ENCODE measurements at regions not wholly inside any gene's neighbourhood (a gene's known extent, or its start where the extent isn't known, plus 50 kb on each side); places are given as distances from the start of the nearest gene placed in this dataset.
"Not testable (repeated sequence)": the region's sequence is repeated elsewhere in the genome, so short reads cannot be mapped to it uniquely, and the experiment has no call there.

DNA sequence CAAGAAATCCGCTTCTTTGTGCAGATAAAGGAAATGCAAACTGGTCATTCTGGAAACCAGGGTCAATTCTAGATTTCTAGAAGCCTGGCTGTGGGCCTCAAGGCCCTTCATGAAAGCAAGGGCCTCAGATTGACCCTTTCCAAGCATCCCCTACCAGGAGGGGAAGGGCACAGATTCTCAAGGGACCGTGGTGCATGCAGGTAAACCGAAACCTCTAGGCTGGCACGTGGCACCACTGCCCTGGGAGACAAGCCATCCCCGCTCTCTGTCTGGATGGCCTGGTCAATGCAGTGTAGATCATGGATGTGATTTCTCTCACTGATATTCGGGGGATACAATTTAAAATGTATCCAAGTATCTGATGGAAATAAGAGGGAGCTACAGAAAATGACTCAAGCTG lies 69.4 kb downstream of the TOMM20 start:
- DNase-seq: no peak

DNA sequence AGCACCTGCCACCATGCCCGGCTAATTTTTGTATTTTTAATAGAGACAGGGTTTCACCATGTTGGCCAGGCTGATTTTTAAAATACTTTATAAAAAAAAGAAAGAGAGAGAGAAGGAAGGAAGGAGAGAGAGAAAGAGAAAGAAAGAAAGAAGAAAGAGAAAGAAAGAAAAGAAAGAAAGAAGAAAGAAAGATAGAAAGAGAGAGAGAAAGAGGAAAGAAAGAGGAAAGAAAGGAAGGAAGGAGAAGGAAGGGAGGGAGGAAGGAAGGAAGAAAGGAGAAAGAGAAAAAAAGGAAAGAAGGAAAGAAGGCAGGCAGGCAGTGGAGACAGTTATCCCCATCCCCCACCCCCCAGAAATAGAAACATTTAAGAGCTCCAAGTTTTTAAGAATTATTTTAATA lies 69.9 kb downstream of the TOMM20 start:
- DNase-seq: no peak

DNA sequence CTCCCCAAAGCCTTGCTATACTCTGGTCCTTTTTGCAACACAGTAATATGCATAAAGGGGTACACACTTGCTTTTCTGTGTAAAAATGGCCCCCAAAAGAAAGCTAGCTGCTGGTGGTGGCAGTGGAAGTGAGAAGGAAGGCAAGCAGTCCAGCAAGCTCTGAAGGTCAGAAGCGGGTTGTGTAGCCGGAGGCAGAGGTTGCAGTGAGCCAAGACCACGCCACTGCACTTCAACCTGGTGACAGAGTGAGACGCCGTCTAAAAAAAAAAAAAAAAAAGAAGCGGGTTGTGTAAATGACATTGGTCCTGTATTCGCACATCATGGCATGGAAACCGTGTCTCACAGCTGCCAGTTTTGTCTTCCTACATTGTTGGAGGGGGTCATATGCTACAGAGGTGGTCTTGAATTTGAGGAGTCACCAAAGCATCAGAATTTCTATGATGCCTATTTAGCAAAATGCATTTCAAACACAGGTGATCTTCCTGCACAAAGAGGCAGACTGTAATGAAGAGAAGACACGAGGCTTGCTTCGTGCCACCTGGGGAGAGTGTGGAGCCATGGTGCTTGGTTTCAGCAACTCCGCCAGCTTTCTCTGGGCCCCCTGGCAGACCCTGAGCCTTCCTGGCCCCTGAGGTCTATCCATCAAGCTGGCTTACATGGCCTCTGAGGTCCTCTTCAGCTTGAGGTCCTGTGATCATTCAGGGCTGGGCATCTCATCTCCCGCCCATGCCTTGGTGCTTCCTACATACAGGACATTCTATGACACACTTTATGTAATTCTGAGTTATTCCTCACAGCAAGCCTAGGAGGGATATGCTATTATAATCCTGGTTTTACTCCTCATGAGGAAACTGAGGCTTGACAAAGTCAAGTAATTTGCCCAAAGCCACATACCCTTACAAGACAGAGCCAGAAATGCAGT lies 71.0 kb downstream of the TOMM20 start:
- DNase-seq: no peak

DNA sequence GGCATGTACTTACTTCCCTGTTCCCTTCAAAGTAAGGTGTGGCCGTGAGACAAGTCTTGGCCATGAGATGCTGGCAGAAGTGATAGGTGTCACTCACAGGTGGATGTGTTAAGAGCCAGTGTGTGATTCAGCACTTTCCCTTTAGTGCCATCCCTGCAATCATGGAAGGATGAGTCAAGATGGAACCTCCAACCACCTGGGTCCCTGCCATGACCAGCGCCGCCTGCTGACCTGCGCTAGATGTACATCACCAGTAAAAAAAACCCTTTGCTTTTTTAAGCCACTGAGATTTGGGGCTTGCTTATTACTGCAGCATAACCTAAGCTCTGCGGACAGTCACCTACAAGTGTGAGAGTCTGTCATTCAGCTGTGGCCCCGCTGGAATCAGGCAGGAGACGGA lies 71.7 kb downstream of the TOMM20 start:
- DNase-seq: no peak

DNA sequence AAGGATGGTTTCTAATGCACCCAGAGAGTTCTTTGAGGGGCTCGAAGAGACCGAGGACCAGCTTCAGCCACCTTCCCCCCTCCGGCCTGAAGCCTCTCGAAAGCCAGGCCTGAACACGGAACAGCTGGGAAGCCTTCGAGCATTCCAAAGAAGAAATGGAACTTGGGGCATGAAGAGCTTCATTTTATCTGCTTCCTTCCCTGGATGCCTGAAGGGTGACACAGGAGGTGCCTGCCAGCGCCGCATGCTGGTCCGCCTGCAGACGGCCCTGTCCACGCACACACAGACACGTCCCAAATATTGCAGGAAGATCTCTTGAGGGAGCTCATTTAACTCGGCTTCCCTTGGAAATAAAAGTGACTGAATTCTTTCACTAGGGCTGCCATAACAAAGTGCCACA lies 73.7 kb downstream of the TOMM20 start:
- no peak for DNase-seq

DNA sequence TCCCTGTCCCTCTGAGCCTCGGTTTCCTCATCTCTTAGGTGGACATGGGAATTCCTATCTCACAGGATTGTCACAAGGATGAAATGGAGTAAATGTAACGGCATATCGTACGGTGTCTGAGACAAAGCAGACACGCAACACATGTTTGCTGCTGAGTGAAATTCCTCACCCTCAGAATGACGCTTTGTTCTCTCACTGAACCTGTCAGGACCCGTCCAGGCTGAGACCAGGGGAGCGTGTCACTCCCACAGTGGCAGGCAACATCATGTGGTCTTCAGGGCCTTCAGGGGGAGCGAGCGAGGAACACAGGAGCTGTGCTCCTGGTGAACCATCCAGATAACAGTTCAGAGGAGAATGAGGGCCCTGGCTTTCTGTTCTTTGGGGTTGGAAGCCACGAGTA lies 74.2 kb downstream of the TOMM20 start:
- no peak for DNase-seq

DNA sequence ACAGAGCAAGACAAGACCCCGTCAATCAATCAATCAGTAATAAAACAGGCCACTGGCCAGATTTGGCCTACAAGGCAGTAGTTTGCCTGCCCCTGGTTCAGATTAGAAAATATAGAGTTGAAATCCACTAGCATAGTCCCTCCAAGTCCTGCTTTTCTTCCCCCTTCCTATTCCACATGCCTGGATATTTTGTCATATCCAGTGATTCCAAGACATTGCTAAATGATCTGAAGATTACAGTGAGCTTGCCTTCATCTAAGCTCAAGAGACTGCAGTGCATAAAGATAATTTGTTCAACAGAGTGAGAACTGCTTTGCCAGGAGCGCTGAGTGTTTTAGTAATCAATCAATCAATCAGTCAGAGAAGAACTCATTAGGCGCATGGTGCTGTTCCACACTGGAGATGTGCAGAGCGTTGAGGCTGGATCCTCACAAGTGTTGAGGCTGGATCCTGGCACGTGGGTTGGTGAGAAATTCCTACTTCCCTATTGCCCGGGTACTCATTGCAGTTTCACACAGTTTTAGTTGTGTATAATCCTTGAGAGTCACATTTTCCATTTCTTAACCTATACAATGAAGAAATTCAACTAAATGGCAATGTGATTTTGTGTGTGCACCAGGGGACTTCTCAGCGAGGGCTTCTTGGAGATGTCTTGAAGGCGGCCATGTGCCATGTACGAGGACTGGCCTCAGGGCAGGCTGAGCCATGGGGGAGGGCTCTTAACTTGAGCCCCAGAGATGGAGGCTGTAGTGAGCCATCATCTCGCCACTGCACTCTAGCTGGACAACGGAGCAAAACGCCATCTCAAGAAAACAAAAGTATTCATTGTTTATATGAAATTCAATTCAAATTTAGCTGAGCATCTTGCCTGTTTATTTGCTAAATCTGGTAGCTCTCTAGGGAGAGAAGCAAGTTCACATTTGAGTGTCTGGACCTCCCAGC lies 76.3 kb downstream of the TOMM20 start:
- DNase-seq: no peak

DNA sequence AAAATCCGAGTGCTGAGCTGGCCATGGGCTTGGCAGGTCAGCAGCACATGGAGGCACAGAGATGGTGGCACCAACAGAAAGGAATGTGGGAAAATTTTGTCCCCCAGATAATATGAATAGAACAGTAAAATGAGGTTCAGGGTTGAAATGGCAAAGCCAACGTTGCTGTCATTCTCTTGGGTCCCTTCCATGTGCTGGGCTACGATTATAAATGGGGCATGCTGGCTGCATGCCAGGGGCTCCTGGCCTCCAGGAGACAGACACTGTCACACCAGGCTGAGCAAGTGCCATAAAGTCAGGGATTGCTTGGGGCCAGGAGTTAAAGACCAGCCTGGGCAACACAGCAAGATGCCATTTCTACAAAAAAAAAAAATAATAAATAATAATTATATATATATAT lies 77.1 kb downstream of the TOMM20 start:
- no peak for DNase-seq

DNA sequence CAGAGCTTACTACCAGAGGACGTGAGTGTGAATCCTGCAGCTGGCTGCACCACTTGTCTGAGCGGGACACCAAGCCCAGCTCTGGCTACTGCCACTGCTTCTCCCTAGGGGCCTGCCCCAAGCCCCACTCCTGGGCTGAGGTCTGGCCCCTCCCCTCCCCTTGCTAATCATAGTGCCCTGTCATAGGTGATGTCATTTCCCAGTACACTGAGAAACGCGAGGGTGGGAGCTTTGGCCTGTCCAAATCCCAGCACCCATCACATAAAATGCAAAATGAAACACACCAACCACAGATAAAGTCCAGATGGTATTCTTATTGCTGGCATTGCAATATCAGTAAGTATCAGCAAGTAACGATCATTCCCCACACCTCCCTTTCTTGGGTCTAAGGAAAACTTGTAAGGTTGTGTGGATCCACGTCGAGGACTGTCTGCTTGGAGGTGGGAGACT lies 77.7 kb downstream of the TOMM20 start:
- DNase-seq: no peak

DNA sequence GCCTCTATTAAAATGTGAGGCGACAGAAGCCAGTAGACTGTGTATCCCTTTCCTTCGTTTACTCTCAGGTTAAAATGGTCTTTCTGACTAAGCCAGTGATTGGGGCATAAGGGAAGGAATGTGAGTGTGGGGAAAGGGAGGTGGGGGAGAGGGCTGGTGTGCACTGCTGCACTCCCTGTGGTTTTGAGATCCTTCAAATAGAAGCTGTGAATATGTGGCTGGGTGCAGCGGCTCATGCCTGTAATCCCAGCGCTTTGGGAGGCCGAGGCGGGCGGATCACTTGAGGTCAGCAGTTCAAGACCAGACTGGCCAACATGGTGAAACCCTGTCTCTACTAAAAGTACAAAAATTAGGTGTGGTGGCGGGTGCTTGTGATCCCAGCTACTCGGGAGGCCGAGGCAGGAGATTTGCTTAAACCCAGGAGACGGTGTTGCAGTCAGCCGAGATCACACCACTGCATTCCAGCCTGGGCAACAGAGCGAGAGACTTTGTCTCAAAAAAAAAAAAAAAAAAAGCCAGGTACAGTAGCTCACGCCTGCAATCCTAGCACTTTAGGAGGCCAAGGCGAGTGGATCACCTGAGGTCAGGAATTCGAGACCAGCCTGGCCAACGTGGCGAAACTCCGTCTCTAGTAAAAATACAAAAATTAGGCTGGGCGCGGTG lies 78.8 kb downstream of the TOMM20 start:
- DNase-seq: not testable (repeated sequence)

DNA sequence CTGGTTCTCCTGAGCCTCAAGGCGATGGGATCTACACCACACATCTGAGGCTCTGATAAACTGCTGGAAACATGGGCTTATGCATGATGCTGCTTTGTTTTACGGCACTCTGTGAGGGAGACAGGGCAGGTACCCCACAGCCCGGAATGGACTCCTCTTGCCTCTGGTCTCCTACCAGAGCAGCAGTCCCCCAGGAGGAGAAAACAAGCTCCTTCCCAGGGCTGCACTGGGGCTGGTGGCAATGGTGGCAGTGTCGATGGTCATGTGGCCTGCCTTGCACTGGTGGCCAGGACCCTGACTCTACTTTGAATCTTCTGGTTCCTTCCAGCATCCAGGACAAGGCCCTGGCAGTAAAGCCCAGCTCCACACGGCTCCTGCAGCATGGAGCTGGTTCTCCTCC lies 79.4 kb downstream of the TOMM20 start:
- no peak for DNase-seq

DNA sequence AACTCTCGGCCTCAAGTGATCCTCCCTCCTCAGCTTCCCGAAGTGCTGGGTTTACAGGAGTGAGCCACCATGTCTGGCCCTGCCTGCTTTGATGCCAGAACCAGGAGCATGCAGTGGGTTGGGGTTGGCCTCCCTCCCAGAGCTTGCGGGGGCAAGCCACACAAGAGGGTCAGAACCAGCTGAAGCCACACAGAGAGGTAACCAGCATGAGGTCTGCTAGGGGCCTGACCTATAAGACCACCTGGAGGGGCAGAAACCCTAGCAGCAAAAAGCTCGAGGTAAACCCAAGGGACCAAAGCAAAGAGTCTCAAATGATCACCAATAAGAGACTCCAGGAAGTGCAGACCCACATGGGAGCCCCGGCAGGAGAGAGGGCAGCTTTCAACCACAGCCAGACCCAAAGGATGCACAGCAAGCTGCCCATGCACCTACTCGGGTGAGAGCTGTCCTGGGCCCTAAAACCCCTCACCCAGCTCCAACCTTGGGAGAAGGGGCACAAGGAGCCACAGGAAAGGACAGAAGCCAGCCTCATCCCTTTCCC lies 81.2 kb downstream of the TOMM20 start:
- no peak for DNase-seq

DNA sequence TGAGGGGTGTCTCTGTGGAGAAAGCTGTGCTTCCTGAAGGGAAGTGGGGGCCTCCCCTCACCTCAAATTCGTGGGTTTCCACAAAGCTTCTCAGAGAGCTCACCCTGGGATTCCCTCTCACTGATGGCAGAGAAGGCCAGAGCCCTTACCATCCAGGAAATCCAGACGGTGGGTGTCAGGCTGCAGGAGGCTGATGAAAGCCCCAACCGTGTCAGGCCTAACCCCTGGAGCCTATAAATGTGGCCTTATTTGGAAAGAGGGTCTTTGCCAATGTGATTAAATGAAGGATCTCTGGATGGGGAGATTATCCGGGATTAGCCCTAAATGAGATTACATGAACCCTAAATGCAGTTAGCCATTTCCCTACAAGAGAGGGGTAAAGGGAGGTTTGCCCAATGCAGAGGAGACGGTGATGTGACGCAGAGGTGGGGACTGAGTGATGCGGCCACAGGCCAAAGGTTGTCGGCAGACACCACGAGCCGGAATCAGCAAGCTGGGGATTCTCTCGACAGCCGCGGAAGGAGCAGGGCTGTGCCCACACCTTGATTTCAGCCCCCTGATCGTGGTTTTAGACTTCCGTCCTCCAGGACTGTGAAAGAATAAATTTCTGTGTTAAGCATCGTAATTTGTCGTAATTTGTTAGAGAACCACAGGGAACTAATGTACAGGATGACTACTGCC lies 82.6 kb downstream of the TOMM20 start:
- DNase-seq: no peak

DNA sequence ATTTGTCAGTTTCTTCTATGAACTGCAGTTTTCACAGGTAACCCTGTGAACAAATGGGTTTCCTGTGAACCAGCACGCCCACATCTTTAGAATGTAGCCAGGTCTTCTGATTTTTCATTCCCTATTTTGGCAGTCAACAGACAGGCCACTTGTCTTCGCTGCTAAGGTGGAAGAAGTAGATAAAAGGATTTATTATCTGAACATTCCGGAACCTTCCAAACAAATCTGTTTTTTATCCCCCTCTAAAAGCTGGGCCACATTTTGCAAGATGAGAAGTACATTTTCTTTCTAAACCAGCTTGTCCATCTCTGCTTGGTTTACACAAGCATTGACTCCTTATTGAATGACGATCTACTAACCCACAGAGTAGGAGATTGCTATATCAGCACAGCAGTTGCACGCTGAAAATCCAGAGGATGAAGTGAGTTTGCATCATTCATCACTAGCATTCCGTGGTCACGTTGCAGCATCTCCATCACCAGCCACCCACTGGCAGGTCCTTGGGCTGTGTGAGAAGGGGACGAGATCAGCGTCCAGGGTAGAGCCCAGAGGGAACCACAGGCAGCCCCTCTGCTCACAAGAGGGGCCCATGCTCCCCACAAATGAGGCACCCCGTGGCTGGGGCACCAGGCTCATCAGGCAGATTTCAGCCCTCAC lies 83.5 kb downstream of the TOMM20 start:
- no peak for DNase-seq

DNA sequence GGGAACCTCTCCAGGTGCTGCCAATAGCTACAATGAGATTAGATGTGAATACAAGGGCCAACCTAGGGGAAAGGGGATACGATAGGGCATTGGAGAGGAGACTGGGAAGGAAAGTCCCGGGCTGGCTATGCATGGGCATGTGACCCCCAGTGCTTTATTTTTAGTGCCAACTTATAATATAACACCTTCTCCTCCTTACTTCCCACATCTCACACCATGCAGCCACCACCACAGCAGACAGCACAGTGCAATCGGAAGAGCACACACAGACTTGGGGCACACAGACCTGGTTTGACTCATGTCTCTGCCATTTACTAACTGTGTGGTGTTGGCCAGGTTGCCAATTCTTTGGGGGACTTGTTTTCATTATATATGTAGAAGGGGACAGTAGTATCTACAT lies 85.4 kb downstream of the TOMM20 start:
- DNase-seq: peak; percentile 5

DNA sequence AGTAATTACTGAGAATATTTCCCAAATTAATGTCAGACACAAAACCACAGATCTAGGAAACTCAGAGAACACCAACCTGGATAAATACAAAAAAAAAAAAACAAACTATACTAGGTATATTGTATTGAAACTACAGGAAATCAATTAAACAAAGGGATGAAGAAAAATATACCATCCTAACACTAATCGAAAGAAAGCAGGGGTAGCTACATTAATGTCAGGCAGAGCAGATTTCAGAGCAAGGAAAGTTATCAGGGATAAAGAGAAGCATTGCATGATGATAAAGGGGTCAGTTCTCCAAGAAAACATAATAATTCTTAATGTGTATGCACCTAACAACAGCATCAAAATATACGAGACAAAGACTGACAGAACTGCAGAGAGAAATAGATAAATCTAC lies 89.9 kb downstream of the TOMM20 start:
- DNase-seq: no peak

DNA sequence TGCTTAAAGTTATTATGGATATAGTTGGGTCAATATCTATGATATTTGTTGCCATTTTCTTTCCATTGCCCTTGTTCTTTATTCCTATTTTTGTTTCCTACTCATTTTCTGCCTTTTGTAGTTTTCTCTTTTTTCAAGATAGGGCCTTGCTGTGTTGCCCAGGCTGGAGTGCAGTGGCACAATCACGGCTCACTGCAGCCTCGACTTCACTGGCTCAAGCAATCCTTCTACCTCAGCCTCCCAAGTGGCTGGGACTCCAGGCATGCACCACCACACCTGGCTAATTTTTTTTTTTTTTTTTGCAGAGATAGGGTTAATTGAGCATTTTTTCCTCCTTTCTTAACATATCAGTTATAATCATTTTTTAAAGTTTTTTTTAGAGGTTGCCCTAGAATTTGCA lies 92.7 kb downstream of the TOMM20 start:
- no peak for DNase-seq

DNA sequence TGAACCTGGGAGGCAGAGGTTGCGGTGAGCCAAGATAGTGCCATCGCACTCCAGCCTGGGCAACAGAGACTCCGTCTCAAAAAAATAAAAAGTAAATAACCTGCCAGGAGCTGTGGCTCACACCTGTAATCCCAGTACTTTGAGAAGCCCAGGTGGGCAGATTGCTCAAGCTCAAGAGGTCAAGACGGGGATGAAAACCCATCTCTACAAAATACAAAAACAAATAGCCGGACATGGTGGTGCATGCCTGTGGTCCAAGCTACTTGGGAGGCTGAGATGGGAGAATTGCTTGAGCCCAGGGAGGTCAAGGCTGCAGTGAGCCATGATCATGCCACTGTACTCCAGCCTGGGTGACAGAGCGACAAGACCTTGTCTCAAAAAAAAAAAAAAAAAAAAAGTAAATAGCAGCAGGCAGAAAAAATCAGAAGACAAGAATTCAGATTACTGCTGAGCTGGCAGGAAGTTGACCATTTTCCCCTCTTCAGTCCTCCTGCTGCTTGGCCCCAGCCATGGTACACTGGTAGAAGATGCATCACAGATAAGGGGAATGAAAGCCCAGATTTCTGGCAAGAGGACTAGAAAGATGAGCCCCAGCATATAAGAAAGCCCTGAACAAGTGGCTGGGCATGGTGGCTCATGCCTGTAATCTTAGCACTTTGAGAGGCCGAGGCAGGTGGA lies 97.6 kb downstream of the TOMM20 start:
- DNase-seq: no peak

DNA sequence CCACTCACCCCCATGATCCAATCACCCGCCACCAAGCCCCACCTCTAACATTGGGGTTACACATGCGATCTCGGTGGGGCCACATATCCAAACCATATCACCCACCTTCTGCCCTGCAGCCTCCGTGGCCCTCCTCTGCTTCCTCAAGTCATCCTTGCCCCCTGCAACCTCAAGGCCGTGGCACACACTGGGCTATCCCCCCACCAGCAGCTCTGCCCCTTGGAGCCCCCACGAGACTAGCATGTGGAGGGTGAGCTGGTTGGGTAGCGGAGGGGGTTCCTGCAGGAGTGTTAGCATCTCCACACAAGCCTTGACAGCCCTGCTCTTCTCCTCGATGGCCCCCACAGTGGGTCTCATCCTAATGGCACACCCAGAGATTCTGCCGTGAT lies 100.8 kb downstream of the TOMM20 start:
- DNase-seq: no peak

DNA sequence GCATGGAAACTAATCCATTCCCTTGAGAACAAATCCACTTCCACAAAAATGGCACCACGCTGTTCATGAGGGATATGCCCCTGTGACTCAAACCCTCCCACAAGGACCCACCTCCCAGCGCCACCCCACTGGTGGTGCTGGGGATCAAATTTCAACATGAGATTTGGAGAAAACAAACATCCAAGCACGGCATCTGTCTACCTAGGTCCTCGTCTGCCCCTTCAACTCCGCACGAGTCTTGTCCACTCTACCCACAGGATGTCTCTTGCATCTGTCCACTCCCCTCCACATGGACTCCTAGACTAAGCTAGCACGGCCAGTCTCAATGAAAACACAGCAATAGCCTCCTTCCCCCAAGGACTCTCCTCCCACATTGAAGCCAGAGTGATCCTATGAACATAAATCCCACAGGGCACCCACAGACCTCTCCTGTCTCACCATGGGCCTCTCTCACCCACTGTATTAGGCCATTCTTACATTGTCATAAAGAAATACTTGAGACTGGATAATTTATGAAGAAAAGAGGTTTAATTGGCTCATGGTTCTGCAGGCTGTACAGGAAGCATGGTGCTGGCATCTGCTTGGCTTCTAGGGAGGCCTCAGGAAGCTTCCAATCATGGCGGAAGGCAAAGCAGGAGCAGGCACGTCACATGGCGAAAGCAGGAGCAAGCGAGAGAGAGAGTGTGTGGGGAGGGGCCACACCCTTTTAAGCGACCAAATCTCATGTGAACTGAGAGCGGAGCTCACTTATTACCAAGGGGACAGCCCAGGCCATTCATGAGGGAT lies 101.4 kb downstream of the TOMM20 start:
- no peak for DNase-seq
